HCT116 (cell line): ENCODE measurements at regions not wholly inside any gene's neighbourhood (a gene's known extent, or its start where the extent isn't known, plus 50 kb on each side); places are given as distances from the start of the nearest gene placed in this dataset.

Experiments
- ATAC-seq: fragments of 200-7000 bp; cut with Tn5 transposase; 2 replicates; pipeline ENCODE4 v1.9.1; 2020; ENCODE audit warnings: mild to moderate bottlenecking, moderate library complexity
- BruUV-seq: library from RNA; stranded (reverse); fragments of 400-500 nt; replicated peaks from 2 replicates; lab custom pipeline; 2021; lab: Mats Ljungman, UMichigan
- CTCF ChIA-PET: fragments of 300-600 bp; sonication (Branson Sonifier 250); formaldehyde crosslinking; loops from one replicate; lab custom pipeline; 2021; ENCODE audit warnings: antibody characterized with exemption; lab: Charles Lee
- POLR2A ChIA-PET: fragments of 300-600, 350-600 bp; sonication (Branson Sonifier 250); formaldehyde crosslinking; loops from one replicate; lab custom pipeline; 2021; ENCODE audit warnings: antibody characterized with exemption; lab: Charles Lee
- RAD21 ChIA-PET, 2 experiments: fragments of 300-600 bp; sonication (Branson Sonifier 250); formaldehyde crosslinking; loops; one replicate each; lab custom pipeline; 2023; ENCODE audit warnings: low total read pairs in 2 of 2; ENCODE audit not compliant: uncharacterized antibody in 2 of 2, unreplicated experiment in 2 of 2, low non-redundant PET in 1 of 2; lab: Charles Lee
- DNase-seq: peaks from one replicate; pipeline ENCODE4 v3.0.0-alpha.2; 2010; ENCODE audit warnings: low read depth, low spot score
- H2AFZ ChIP-seq: fragments of 200-600 bp; shearing (Covaris generic), sonication (generic); 2 replicates; pipeline ENCODE4 v1.6.1; 2017; ENCODE audit warnings: low read depth, mixed run types, mixed read lengths, antibody characterized with exemption, low read length; ENCODE audit not compliant: poor library complexity, severe bottlenecking
- H3K27ac ChIP-seq: 2 replicates; pipeline ENCODE4 v1.5.1; 2012; ENCODE audit warnings: low read depth, low read length
- H3K27me3 ChIP-seq: fragments of 200-600 bp; sonication (generic); 2 replicates; pipeline ENCODE4 v1.6.1; 2016; ENCODE audit warnings: mixed run types, low read length, mixed read lengths; ENCODE audit not compliant: insufficient read depth
- H3K36me3 ChIP-seq, 2 experiments: fragments of 200-500 bp in 1 of 2; fragments of 200-600 bp in 1 of 2; sonication (Bioruptor generic) in 1 of 2; sonication (generic) in 1 of 2; 2 replicates each; pipeline versions ENCODE4 v1.5.1 to v1.6.1; 2014 to 2016; ENCODE audit warnings: low read length in 2 of 2, inconsistent platforms in 1 of 2, mixed read lengths in 1 of 2, mixed run types in 1 of 2; ENCODE audit not compliant: insufficient read depth in 2 of 2, control insufficient read depth in 1 of 2
- H3K4me1 ChIP-seq, 2 experiments: fragments of 200-600 bp in 1 of 2; sonication (generic) in 1 of 2; 2 replicates each; pipeline versions ENCODE4 v1.5.1 to v1.6.1; 2012 to 2017; ENCODE audit warnings: low read length in 2 of 2, inconsistent platforms in 1 of 2, mild to moderate bottlenecking in 1 of 2, mixed read lengths in 1 of 2, mixed run types in 1 of 2, moderate library complexity in 1 of 2; ENCODE audit not compliant: insufficient read depth in 2 of 2, control insufficient read depth in 1 of 2
- H3K4me2 ChIP-seq: fragments of 200-600 bp; sonication (generic); 2 replicates; pipeline ENCODE4 v1.6.1; 2017; ENCODE audit warnings: mixed run types, low read length, mixed read lengths
- H3K4me3 ChIP-seq, 2 experiments: fragments of 200-600 bp in 1 of 2; sonication (generic) in 1 of 2; replicated peaks in 1 of 2; 2 replicates each; pipeline ENCODE4 v1.5.1; 2011 to 2016; ENCODE audit warnings: low read length in 2 of 2, control low read depth in 1 of 2, low read depth in 1 of 2, mild to moderate bottlenecking in 1 of 2, mixed read lengths in 1 of 2, mixed run types in 1 of 2
- H3K79me2 ChIP-seq: fragments of 200-600 bp; sonication (generic); 2 replicates; pipeline ENCODE4 v1.6.1; 2017; ENCODE audit warnings: mild to moderate bottlenecking, mixed run types, low read length, moderate library complexity, mixed read lengths; ENCODE audit not compliant: insufficient read depth
- H3K9ac ChIP-seq: fragments of 200-600 bp; sonication (generic); 2 replicates; pipeline ENCODE4 v1.6.1; 2016; ENCODE audit warnings: low read length, mixed read lengths
- H3K9me2 ChIP-seq: fragments of 200-600 bp; sonication (generic), shearing (Covaris generic); 2 replicates; pipeline ENCODE4 v1.6.1; 2017; ENCODE audit warnings: mixed run types, mild to moderate bottlenecking, moderate library complexity; ENCODE audit not compliant: insufficient read depth
- H3K9me3 ChIP-seq, 2 experiments: fragments of 200-500 bp in 1 of 2; fragments of 200-600 bp in 1 of 2; sonication (Bioruptor generic) in 1 of 2; sonication (generic) in 1 of 2; 2 replicates each; pipeline ENCODE4 v1.6.1; 2014 to 2017; ENCODE audit warnings: low read length in 2 of 2, mixed read lengths in 2 of 2, inconsistent platforms in 1 of 2, low read depth in 1 of 2, mild to moderate bottlenecking in 1 of 2, mixed run types in 1 of 2, moderate library complexity in 1 of 2; ENCODE audit not compliant: control insufficient read depth in 1 of 2, insufficient read depth in 1 of 2
- H4K20me1 ChIP-seq: fragments of 200-600 bp; sonication (generic), shearing (Covaris generic); 2 replicates; pipeline ENCODE4 v1.6.1; 2017; ENCODE audit warnings: mixed run types, mild to moderate bottlenecking, moderate library complexity; ENCODE audit not compliant: insufficient read depth
- ATF3 ChIP-seq: IDR thresholded peaks from 2 replicates; pipeline ENCODE4 v1.6.1; 2012
- CEBPB ChIP-seq: IDR thresholded peaks from 2 replicates; pipeline ENCODE4 v1.6.1; 2012; ENCODE audit warnings: low read depth
- EZH2 ChIP-seq: fragments of 200-600 bp; sonication (generic); IDR thresholded peaks from 2 replicates; pipeline ENCODE4 v1.6.1; 2017; ENCODE audit warnings: antibody characterized with exemption, mixed run types
- EZH2phosphoT487 ChIP-seq: fragments of 200-600 bp; IDR thresholded peaks from 2 replicates; pipeline ENCODE4 v1.6.1; 2018; ENCODE audit warnings: antibody characterized with exemption, borderline replicate concordance
- FOSL1 ChIP-seq: IDR thresholded peaks from 2 replicates; pipeline ENCODE4 v1.6.1; 2012; ENCODE audit warnings: low read depth
- POLR2AphosphoS5 ChIP-seq: IDR thresholded peaks from 2 replicates; pipeline ENCODE4 v1.6.1; 2011; ENCODE audit warnings: mild to moderate bottlenecking, low read depth, low read length, moderate library complexity
- TCF7L2 ChIP-seq: IDR thresholded peaks from 2 replicates; pipeline ENCODE4 v1.7.0; 2011; ENCODE audit warnings: borderline replicate concordance, inconsistent platforms; ENCODE audit not compliant: insufficient read depth, insufficient read length; ENCODE audit errors: extremely low read depth
- YY1 ChIP-seq: IDR thresholded peaks from 2 replicates; pipeline ENCODE4 v1.6.1; 2011; ENCODE audit warnings: low read length, low read depth, moderate library complexity, mild to moderate bottlenecking; ENCODE audit not compliant: insufficient replicate concordance; ENCODE audit errors: extremely low read depth
- ZNF274 ChIP-seq: fragments of 200-500 bp; sonication (Bioruptor generic); IDR thresholded peaks from 2 replicates; pipeline ENCODE4 v1.6.1; 2014; ENCODE audit warnings: mild to moderate bottlenecking, low read depth, low read length, inconsistent platforms
- intact Hi-C: fragments of 100-400 bp; cut with micrococcal nuclease; formaldehyde crosslinking; loops from 2 replicates; pipeline ENCODE4 v1.10.0; 2022
- TF ChIP-seq, protein P1 (sequence below): IDR thresholded peaks from 2 replicates; pipeline ENCODE4 v1.6.1; 2011; ENCODE audit warnings: mild to moderate bottlenecking, low read length, moderate library complexity; ENCODE audit not compliant: insufficient replicate concordance; ENCODE audit errors: extremely low read depth

GRCh38 chr1:209267968-209268367 lies 315.5 kb upstream of the CAMK1G start:
- intact Hi-C loops = no loop called here
- no peaks in the 10 kb centered on the region; the same call in 1 of the 2 replicates for H3K27me3 ChIP-seq
- H3K9me3 ChIP-seq = no peaks in the 10 kb centered on the region
- H4K20me1 ChIP-seq = no peaks in the 10 kb centered on the region
- ATAC-seq (no peak), DNase-seq (no peak)
- H3K36me3 ChIP-seq = no peaks in the 10 kb centered on the region
- TF ChIP-seq EZH2 (no peak), CEBPB (no peak), POLR2AphosphoS5 (no peak), YY1 (no peak), ATF3 (no peak), TCF7L2 (no peak), EZH2phosphoT487 (no peak), ZNF274 (no peak), FOSL1 (no peak)
- TF ChIP-seq, protein P1, sequence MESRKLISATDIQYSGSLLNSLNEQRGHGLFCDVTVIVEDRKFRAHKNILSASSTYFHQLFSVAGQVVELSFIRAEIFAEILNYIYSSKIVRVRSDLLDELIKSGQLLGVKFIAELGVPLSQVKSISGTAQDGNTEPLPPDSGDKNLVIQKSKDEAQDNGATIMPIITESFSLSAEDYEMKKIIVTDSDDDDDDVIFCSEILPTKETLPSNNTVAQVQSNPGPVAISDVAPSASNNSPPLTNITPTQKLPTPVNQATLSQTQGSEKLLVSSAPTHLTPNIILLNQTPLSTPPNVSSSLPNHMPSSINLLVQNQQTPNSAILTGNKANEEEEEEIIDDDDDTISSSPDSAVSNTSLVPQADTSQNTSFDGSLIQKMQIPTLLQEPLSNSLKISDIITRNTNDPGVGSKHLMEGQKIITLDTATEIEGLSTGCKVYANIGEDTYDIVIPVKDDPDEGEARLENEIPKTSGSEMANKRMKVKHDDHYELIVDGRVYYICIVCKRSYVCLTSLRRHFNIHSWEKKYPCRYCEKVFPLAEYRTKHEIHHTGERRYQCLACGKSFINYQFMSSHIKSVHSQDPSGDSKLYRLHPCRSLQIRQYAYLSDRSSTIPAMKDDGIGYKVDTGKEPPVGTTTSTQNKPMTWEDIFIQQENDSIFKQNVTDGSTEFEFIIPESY = no peak
- TF ChIP-seq, all 23 proteins: peak for 0
- Histone ChIP-seq H3K9ac (no peak overlapping the region), H3K4me3 (no peak overlapping the region), H3K27ac (no peak overlapping the region), H3K79me2 (no peaks in the 10 kb centered on the region), H3K4me2 (no peak overlapping the region), H3K4me1 (no peaks in the 10 kb centered on the region), H2AFZ (no peak overlapping the region), H3K9me2 (no peaks in the 10 kb centered on the region)
- ChIA-PET RAD21 (no interaction called here), CTCF (no interaction called here), POLR2A (no interaction called here)
- BruUV-seq = no TSS peak
